ENCODE measurements at regions not wholly inside any gene's neighbourhood (a gene's known extent, or its start where the extent isn't known, plus 50 kb on each side); places are given as distances from the start of the nearest gene placed in this dataset.

GRCh38 chr2:190755772-190756415 is 107.0 kb downstream of the NAB1 start (continued):
- no peak for TF ChIP-seq ASH2L (IDR thresholded peaks at IDR 0.05; ENCODE audit: borderline replicate concordance, low read depth)
- no peak for TF ChIP-seq GATAD2B (conservative IDR thresholded peaks at IDR 0.05; ENCODE audit: low read depth)
- no peak for TF ChIP-seq STAT1 (conservative IDR thresholded peaks at IDR 0.05)
- no peak for TF ChIP-seq NFIC (IDR thresholded peaks at IDR 0.05; ENCODE audit: low read depth, low read length)

GRCh38 chr2:190759749-190760213 is 110.9 kb downstream of the NAB1 start:
- ATAC-seq (no peak), FAIRE-seq (no peak), DNase-seq (ENCODE audit: low read depth, low spot score) (no peak)
- SMC1A ChIA-PET (ENCODE audit: uncharacterized antibody, unreplicated experiment) = interaction anchor here (0.8 to 2.0 kb wide), 6 partner anchors 11 to 93 kb away, joined by 3 to 6 read pairs (median 4); no protein-coding TSS in a partner anchor
- WGBS (ENCODE audit: insufficient coverage, insufficient replicate concordance, low lambda C conversion rate, missing lambda C conversion rate) = 86% methylated on average over 8 of the region's 8 CpGs
- Histone ChIP-seq H3K79me2 (ENCODE audit: control insufficient read depth, insufficient read depth, low read length) (no peaks in the 10 kb centered on the region), H2AFZ (ENCODE audit: control insufficient read depth, low read depth, low read length) (no peak overlapping the region), H3K27me3 (replicated peaks in 1 of 2; ENCODE audit: control insufficient read depth in 2 of 2, insufficient read depth in 2 of 2, low read length in 1 of 2) (no peaks in the 10 kb centered on the region), H4K20me1 (ENCODE audit: control insufficient read depth, insufficient read depth) (no peaks in the 10 kb centered on the region), H3K4me1 (ENCODE audit: control insufficient read depth, insufficient read depth, low read length) (no peaks in the 10 kb centered on the region), H3K9me3 (replicated peaks; ENCODE audit: control insufficient read depth, insufficient read depth, low read length) (no peaks in the 10 kb centered on the region; the same call in 2 of the 3 replicates), H3K4me2 (ENCODE audit: control insufficient read depth, insufficient read depth) (no peak overlapping the region), H3K36me3 (ENCODE audit: control insufficient read depth in 2 of 2, insufficient read depth in 2 of 2, low read length in 1 of 2) (no peaks in the 10 kb centered on the region), H3K9ac (ENCODE audit: control insufficient read depth, insufficient read depth, low read length) (no peak overlapping the region), H3K4me3 (no peak overlapping the region), H3K27ac (ENCODE audit: control insufficient read depth, insufficient read depth) (no peak overlapping the region)
- CTCF ChIA-PET = interaction anchor here (0.7 to 2.2 kb wide), 5 partner anchors 12 to 484 kb away, joined by 3 to 13 read pairs (median 3); no protein-coding TSS in a partner anchor
- TF ChIP-seq POLR2AphosphoS5 (IDR thresholded peaks at IDR 0.05; ENCODE audit: low read length) = no peak
- no peak for TF ChIP-seq IRF5 (IDR thresholded peaks at IDR 0.05; ENCODE audit: borderline replicate concordance)
- no peak for TF ChIP-seq ZSCAN29 (IDR thresholded peaks at IDR 0.05)
- TF ChIP-seq KAT2A (conservative IDR thresholded peaks at IDR 0.05; ENCODE audit: control insufficient read depth, low read depth, low read length) = no peak
- TF ChIP-seq FOXK2 (IDR thresholded peaks at IDR 0.05) = no peak
- TF ChIP-seq EGR1 (IDR thresholded peaks at IDR 0.05; ENCODE audit: borderline replicate concordance in 1 of 2, low read depth in 2 of 2, low read length in 2 of 2) = no peak
- no peak for TF ChIP-seq PRDM15 (CRISPR knock-in tag; IDR thresholded peaks at IDR 0.05)
- TF ChIP-seq NR2C2 (IDR thresholded peaks at IDR 0.05; ENCODE audit: borderline replicate concordance, control insufficient read depth, insufficient read length, low read depth) = no peak
- no peak for TF ChIP-seq MYC (IDR thresholded peaks at IDR 0.05; ENCODE audit: insufficient read depth, insufficient read length, insufficient replicate concordance, low read length, severe bottlenecking)
- RAD21 ChIA-PET (ENCODE audit: unreplicated experiment) = interaction anchor here (1.3 to 1.6 kb wide), 2 partner anchors 16 to 21 kb away, joined by 4 to 5 read pairs; no protein-coding TSS in a partner anchor
- in situ Hi-C loops (cut with MboI) (no loop called here), intact Hi-C loops (cut with micrococcal nuclease; ENCODE audit: unreplicated experiment) (no loop called here)
- POLR2A ChIA-PET = interaction anchor here (0.8 kb wide), 1 partner anchor 63 kb away, joined by 3 read pairs; no protein-coding TSS in a partner anchor
- BruUV-seq (replicated peaks) = no TSS peak
